ENCODE measurements at regions not wholly inside any gene's neighbourhood (a gene's known extent, or its start where the extent isn't known, plus 50 kb on each side); places are given as distances from the start of the nearest gene placed in this dataset.

DNA sequence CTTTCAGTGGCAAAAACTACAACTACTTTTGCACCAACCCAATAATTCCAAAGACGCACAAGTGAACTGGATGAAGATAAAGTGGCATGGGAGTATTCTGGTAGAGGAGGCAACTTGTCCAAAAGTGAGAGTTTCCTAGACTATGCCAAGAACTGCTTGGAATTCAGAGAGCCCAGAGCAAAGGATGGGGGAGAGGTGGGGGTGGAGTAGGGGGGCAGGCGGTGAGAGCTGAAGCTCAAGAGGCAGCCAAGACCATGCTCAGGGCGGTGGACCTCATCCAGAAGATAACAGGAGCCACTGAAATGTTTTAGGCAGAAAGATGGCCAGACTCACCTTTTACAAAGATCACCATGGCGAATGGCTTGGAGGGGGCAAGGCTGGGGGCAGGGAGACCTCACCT is 242.5 kb downstream of the SEC61B start (continued):
- TF ChIP-seq, protein P1, sequence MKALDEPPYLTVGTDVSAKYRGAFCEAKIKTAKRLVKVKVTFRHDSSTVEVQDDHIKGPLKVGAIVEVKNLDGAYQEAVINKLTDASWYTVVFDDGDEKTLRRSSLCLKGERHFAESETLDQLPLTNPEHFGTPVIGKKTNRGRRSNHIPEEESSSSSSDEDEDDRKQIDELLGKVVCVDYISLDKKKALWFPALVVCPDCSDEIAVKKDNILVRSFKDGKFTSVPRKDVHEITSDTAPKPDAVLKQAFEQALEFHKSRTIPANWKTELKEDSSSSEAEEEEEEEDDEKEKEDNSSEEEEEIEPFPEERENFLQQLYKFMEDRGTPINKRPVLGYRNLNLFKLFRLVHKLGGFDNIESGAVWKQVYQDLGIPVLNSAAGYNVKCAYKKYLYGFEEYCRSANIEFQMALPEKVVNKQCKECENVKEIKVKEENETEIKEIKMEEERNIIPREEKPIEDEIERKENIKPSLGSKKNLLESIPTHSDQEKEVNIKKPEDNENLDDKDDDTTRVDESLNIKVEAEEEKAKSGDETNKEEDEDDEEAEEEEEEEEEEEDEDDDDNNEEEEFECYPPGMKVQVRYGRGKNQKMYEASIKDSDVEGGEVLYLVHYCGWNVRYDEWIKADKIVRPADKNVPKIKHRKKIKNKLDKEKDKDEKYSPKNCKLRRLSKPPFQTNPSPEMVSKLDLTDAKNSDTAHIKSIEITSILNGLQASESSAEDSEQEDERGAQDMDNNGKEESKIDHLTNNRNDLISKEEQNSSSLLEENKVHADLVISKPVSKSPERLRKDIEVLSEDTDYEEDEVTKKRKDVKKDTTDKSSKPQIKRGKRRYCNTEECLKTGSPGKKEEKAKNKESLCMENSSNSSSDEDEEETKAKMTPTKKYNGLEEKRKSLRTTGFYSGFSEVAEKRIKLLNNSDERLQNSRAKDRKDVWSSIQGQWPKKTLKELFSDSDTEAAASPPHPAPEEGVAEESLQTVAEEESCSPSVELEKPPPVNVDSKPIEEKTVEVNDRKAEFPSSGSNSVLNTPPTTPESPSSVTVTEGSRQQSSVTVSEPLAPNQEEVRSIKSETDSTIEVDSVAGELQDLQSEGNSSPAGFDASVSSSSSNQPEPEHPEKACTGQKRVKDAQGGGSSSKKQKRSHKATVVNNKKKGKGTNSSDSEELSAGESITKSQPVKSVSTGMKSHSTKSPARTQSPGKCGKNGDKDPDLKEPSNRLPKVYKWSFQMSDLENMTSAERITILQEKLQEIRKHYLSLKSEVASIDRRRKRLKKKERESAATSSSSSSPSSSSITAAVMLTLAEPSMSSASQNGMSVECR (CRISPR knock-in tag; IDR thresholded peaks at IDR 0.05; ENCODE audit: borderline replicate concordance): no peak
- TF ChIP-seq, protein P2, sequence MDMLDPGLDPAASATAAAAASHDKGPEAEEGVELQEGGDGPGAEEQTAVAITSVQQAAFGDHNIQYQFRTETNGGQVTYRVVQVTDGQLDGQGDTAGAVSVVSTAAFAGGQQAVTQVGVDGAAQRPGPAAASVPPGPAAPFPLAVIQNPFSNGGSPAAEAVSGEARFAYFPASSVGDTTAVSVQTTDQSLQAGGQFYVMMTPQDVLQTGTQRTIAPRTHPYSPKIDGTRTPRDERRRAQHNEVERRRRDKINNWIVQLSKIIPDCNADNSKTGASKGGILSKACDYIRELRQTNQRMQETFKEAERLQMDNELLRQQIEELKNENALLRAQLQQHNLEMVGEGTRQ (CRISPR knock-in tag; IDR thresholded peaks at IDR 0.05): no peak

DNA sequence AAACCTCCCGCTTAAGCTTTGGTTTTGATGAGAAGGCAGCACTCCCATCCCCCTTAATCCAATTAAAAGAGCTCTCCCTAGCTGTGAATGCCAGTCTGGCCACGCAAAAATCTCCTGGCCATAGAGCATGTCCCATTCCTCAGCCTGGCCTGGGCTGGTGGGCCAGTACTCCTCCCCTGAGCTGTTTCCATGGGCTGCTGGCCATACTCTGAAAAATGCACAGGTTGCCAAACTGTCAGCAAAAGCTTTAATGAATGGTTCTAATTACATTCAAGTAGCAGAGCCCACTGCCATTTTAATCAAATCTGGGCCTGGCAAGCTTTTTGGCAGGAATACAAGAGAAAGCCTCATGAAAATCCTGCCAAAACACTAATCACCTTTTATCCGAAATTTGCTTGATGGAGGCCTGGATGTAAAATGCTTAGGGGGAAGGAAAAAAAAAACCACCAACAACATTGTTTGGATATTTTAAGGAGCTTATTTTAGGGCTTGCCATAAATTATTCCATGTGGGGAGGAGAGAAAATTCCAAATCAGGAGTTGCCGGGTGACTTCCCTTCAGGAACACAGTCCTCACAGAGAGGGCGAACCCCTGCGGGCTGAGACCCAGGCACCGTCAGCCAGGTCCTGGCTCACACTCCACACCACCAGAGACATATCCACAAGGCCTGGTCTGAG is 243.3 kb downstream of the SEC61B start:
- no peak overlapping the region for H3K27ac Mint-ChIP-seq
- DNase-seq (ENCODE audit: low spot score) (no peak), ATAC-seq (no peak)
- peaks cover 6% of the 10 kb centered on the region; the same call in 1 of the 2 replicates for H3K27me3 Mint-ChIP-seq (ENCODE audit: low read depth)
- no peaks in the 10 kb centered on the region for H3K36me3 Mint-ChIP-seq
- peaks cover 7% of the 10 kb centered on the region; the same call in 1 of the 2 replicates for H3K4me1 Mint-ChIP-seq
- POLR2A ChIA-PET: no interaction called here
- TF ChIP-seq ZNF416 (CRISPR knock-in tag; IDR thresholded peaks at IDR 0.05) (no peak), ZNF671 (CRISPR knock-in tag; IDR thresholded peaks at IDR 0.05) (no peak), OVOL2 (CRISPR knock-in tag; IDR thresholded peaks at IDR 0.05; ENCODE audit: borderline replicate concordance) (no peak), NR1H2 (CRISPR knock-in tag; IDR thresholded peaks at IDR 0.05) (no peak), ZNF396 (CRISPR knock-in tag; IDR thresholded peaks at IDR 0.05; ENCODE audit: borderline replicate concordance) (no peak), ZNF138 (CRISPR knock-in tag; conservative IDR thresholded peaks at IDR 0.05) (no peak)
- TF ChIP-seq, protein P3, sequence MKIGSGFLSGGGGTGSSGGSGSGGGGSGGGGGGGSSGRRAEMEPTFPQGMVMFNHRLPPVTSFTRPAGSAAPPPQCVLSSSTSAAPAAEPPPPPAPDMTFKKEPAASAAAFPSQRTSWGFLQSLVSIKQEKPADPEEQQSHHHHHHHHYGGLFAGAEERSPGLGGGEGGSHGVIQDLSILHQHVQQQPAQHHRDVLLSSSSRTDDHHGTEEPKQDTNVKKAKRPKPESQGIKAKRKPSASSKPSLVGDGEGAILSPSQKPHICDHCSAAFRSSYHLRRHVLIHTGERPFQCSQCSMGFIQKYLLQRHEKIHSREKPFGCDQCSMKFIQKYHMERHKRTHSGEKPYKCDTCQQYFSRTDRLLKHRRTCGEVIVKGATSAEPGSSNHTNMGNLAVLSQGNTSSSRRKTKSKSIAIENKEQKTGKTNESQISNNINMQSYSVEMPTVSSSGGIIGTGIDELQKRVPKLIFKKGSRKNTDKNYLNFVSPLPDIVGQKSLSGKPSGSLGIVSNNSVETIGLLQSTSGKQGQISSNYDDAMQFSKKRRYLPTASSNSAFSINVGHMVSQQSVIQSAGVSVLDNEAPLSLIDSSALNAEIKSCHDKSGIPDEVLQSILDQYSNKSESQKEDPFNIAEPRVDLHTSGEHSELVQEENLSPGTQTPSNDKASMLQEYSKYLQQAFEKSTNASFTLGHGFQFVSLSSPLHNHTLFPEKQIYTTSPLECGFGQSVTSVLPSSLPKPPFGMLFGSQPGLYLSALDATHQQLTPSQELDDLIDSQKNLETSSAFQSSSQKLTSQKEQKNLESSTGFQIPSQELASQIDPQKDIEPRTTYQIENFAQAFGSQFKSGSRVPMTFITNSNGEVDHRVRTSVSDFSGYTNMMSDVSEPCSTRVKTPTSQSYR (CRISPR knock-in tag; IDR thresholded peaks at IDR 0.05): no peak
- TF ChIP-seq, protein P4, sequence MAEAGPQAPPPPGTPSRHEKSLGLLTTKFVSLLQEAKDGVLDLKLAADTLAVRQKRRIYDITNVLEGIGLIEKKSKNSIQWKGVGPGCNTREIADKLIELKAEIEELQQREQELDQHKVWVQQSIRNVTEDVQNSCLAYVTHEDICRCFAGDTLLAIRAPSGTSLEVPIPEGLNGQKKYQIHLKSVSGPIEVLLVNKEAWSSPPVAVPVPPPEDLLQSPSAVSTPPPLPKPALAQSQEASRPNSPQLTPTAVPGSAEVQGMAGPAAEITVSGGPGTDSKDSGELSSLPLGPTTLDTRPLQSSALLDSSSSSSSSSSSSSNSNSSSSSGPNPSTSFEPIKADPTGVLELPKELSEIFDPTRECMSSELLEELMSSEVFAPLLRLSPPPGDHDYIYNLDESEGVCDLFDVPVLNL (CRISPR knock-in tag; IDR thresholded peaks at IDR 0.05; ENCODE audit: borderline replicate concordance, low read depth): no peak
- TF ChIP-seq, protein P5, sequence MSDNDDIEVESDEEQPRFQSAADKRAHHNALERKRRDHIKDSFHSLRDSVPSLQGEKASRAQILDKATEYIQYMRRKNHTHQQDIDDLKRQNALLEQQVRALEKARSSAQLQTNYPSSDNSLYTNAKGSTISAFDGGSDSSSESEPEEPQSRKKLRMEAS (CRISPR knock-in tag; IDR thresholded peaks at IDR 0.05): no peak
- TF ChIP-seq, protein P6, sequence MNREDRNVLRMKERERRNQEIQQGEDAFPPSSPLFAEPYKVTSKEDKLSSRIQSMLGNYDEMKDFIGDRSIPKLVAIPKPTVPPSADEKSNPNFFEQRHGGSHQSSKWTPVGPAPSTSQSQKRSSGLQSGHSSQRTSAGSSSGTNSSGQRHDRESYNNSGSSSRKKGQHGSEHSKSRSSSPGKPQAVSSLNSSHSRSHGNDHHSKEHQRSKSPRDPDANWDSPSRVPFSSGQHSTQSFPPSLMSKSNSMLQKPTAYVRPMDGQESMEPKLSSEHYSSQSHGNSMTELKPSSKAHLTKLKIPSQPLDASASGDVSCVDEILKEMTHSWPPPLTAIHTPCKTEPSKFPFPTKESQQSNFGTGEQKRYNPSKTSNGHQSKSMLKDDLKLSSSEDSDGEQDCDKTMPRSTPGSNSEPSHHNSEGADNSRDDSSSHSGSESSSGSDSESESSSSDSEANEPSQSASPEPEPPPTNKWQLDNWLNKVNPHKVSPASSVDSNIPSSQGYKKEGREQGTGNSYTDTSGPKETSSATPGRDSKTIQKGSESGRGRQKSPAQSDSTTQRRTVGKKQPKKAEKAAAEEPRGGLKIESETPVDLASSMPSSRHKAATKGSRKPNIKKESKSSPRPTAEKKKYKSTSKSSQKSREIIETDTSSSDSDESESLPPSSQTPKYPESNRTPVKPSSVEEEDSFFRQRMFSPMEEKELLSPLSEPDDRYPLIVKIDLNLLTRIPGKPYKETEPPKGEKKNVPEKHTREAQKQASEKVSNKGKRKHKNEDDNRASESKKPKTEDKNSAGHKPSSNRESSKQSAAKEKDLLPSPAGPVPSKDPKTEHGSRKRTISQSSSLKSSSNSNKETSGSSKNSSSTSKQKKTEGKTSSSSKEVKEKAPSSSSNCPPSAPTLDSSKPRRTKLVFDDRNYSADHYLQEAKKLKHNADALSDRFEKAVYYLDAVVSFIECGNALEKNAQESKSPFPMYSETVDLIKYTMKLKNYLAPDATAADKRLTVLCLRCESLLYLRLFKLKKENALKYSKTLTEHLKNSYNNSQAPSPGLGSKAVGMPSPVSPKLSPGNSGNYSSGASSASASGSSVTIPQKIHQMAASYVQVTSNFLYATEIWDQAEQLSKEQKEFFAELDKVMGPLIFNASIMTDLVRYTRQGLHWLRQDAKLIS (CRISPR knock-in tag; IDR thresholded peaks at IDR 0.05; ENCODE audit: borderline replicate concordance): no peak
- no peak overlapping the region for H3K4me3 Mint-ChIP-seq
- CTCF ChIA-PET: interaction anchor here (1.0 to 1.1 kb wide), 2 partner anchors 98 to 111 kb away, joined by 3 to 4 read pairs; no protein-coding TSS in a partner anchor
- peaks cover 10% of the 10 kb centered on the region for H3K9me3 Mint-ChIP-seq

Measured in WTC11 (cell line).